ENCODE measurements at regions not wholly inside any gene's neighbourhood (a gene's known extent, or its start where the extent isn't known, plus 50 kb on each side); places are given as distances from the start of the nearest gene placed in this dataset.

DNA sequence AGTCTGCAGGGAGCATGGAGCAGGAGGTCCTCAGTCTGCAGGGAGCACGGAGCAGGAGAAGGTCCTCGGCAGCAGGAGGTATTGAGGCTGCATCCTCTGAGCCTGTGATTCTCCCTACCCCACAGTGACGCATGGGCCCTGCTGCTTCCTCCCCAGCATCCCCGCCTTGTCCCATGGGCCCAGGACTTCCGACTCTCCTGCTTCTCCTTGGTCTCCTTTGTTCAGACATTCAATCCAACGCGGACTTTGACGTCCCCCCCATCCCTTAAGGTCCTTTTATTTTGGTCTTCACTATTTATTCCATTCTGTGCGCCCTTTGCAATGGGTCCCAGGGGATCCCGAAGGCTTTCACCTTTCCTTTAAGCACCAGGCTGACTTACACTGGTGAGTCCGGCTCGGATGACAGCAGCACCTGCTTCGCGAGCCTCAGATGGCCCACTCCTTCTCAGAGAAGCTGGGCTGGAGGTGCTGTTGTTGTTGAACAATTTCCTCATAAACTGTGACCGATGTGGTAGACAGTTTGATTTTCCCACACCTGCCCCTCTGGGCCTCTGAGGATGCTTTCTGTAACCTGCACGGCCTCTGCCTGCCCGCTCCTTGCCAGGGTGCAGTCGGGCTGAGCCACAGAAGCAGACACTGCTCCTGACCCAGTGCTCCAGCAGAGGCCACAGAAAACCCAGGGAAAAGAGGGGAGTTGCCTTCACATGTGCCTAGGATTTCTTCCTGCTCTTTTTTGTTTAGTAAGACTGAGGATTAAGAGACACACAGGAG, 407.2 kb upstream of the SHH start:
- ATAC-seq (ENCODE audit: low read depth) (no peak), DNase-seq (no peak)
- H3K4me1 ChIP-seq (ENCODE audit: control insufficient read depth in 2 of 2, insufficient read depth in 2 of 2, low read length in 2 of 2) = no peaks in the 10 kb centered on the region
- H3K36me3 ChIP-seq (replicated peaks in 1 of 2; ENCODE audit: control extremely low read depth in 1 of 2, control insufficient read depth in 1 of 2, extremely low read depth in 1 of 2, insufficient read depth in 2 of 2, low read length in 1 of 2) = no peaks in the 10 kb centered on the region
- no peaks in the 10 kb centered on the region for H4K20me1 ChIP-seq (ENCODE audit: control insufficient read depth, insufficient read depth, low read length, poor library complexity, severe bottlenecking)
- CTCF ChIA-PET = no interaction called here
- H3K4me3 ChIP-seq (ENCODE audit: control extremely low read depth in 1 of 5, extremely low read depth in 1 of 5, insufficient read depth in 1 of 5, low read depth in 2 of 5, low read length in 4 of 5) = no peak overlapping the region
- no peaks in the 10 kb centered on the region for H3K4me1 Mint-ChIP-seq
- no peak overlapping the region for H3K27ac ChIP-seq (ENCODE audit: low read length in 2 of 2)
- no peak overlapping the region for H3K27ac Mint-ChIP-seq
- H3K79me2 ChIP-seq (ENCODE audit: control insufficient read depth, insufficient read depth, low read length) = no peaks in the 10 kb centered on the region
- no peaks in the 10 kb centered on the region for H3K9me3 Mint-ChIP-seq (ENCODE audit: insufficient read depth)
- H2AFZ ChIP-seq (ENCODE audit: insufficient read depth, low read depth, low read length, poor library complexity, severe bottlenecking) = no peak overlapping the region
- intact Hi-C loops (cut with micrococcal nuclease) = no loop called here
- TF ChIP-seq, protein P1, sequence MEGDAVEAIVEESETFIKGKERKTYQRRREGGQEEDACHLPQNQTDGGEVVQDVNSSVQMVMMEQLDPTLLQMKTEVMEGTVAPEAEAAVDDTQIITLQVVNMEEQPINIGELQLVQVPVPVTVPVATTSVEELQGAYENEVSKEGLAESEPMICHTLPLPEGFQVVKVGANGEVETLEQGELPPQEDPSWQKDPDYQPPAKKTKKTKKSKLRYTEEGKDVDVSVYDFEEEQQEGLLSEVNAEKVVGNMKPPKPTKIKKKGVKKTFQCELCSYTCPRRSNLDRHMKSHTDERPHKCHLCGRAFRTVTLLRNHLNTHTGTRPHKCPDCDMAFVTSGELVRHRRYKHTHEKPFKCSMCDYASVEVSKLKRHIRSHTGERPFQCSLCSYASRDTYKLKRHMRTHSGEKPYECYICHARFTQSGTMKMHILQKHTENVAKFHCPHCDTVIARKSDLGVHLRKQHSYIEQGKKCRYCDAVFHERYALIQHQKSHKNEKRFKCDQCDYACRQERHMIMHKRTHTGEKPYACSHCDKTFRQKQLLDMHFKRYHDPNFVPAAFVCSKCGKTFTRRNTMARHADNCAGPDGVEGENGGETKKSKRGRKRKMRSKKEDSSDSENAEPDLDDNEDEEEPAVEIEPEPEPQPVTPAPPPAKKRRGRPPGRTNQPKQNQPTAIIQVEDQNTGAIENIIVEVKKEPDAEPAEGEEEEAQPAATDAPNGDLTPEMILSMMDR (IDR thresholded peaks at IDR 0.05) = no peak
- H3K9ac ChIP-seq (ENCODE audit: low read length) = no peak overlapping the region
- 90% methylated on average over 14 of the region's 18 CpGs for WGBS (ENCODE audit: insufficient coverage)
- POLR2A ChIA-PET = no interaction called here
- peaks cover 0 to 8% (median 0%) of the 10 kb centered on the region in 3 donors for H3K9me3 ChIP-seq (ENCODE audit: control extremely low read depth in 1 of 3, control insufficient read depth in 2 of 3, insufficient read depth in 1 of 3, low read length in 2 of 3)
- no peak overlapping the region for H3K4me2 ChIP-seq (replicated peaks; ENCODE audit: low read depth, low read length, poor library complexity, severe bottlenecking)
- H3K27me3 Mint-ChIP-seq = peaks cover 3% of the 10 kb centered on the region
- H3K27me3 ChIP-seq (replicated peaks in 1 of 4; ENCODE audit: control extremely low read depth in 1 of 4, control insufficient read depth in 3 of 4, insufficient read depth in 4 of 4, low read length in 3 of 4) = no peaks in the 10 kb centered on the region
- H3K4me3 Mint-ChIP-seq = no peak overlapping the region

DNA sequence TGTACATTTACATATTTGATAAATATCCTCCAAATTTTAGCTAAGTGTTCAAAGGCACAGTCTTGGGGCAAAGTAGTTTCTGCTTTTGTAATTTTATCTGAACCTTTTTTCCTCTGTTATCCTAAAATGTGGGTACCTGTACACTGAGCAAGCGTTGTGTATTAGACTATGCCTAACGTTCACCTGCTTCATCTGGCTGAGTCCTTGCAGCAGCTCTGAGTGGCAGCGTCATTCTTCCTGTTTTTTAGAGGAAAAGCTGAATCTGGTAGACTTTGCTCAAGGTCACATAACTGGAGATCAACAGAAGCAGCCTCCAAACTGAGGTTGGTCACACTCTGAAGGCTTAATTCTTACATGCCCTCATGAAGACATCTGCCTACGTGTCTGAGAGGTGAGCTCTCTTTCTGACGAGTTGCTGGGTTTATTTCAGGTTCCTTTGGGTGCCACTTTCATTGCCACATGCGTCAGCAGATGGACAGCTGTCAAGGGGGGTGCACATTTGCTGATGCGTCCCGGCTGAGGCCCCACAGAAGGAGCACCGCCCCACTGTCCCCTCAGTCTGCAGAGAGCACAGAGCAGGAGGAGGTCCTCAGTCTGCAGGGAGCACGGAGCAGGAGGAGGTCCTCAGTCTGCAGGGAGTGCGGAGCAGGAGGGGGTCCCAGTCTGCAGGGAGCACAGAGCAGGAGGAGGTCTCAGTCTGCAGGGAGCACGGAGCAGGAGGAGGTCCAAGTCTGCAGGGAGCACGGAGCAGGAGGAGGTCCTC, 406.5 kb upstream of the SHH start:
- DNase-seq (no peak), ATAC-seq (ENCODE audit: low read depth) (no peak)
- Histone ChIP-seq H4K20me1 (ENCODE audit: control insufficient read depth, insufficient read depth, low read length, poor library complexity, severe bottlenecking) (no peaks in the 10 kb centered on the region), H3K4me2 (replicated peaks; ENCODE audit: low read depth, low read length, poor library complexity, severe bottlenecking) (no peak overlapping the region), H3K4me1 (ENCODE audit: control insufficient read depth in 2 of 2, insufficient read depth in 2 of 2, low read length in 2 of 2) (no peaks in the 10 kb centered on the region), H3K27ac (ENCODE audit: low read length in 2 of 2) (no peak overlapping the region), H3K9me3 (ENCODE audit: control extremely low read depth in 1 of 3, control insufficient read depth in 2 of 3, insufficient read depth in 1 of 3, low read length in 2 of 3) (peaks cover 0 to 9% (median 0%) of the 10 kb centered on the region in 3 donors), H3K79me2 (ENCODE audit: control insufficient read depth, insufficient read depth, low read length) (no peaks in the 10 kb centered on the region), H2AFZ (ENCODE audit: insufficient read depth, low read depth, low read length, poor library complexity, severe bottlenecking) (no peak overlapping the region), H3K36me3 (replicated peaks in 1 of 2; ENCODE audit: control extremely low read depth in 1 of 2, control insufficient read depth in 1 of 2, extremely low read depth in 1 of 2, insufficient read depth in 2 of 2, low read length in 1 of 2) (no peaks in the 10 kb centered on the region), H3K27me3 (replicated peaks in 1 of 4; ENCODE audit: control extremely low read depth in 1 of 4, control insufficient read depth in 3 of 4, insufficient read depth in 4 of 4, low read length in 3 of 4) (no peaks in the 10 kb centered on the region), H3K4me3 (ENCODE audit: control extremely low read depth in 1 of 5, extremely low read depth in 1 of 5, insufficient read depth in 1 of 5, low read depth in 2 of 5, low read length in 4 of 5) (no peak overlapping the region), H3K9ac (ENCODE audit: low read length) (no peak overlapping the region)
- WGBS (ENCODE audit: insufficient coverage) = 83% methylated on average over 12 of the region's 13 CpGs
- H3K4me1 Mint-ChIP-seq = no peaks in the 10 kb centered on the region
- intact Hi-C loops (cut with micrococcal nuclease) = no loop called here
- H3K27ac Mint-ChIP-seq = no peak overlapping the region
- H3K4me3 Mint-ChIP-seq = no peak overlapping the region
- H3K27me3 Mint-ChIP-seq = peaks cover 3% of the 10 kb centered on the region
- TF ChIP-seq, protein P1 (IDR thresholded peaks at IDR 0.05) = no peak
- CTCF ChIA-PET = no interaction called here
- no peaks in the 10 kb centered on the region for H3K9me3 Mint-ChIP-seq (ENCODE audit: insufficient read depth)
- POLR2A ChIA-PET = no interaction called here

Measured in B cell (primary cell).